T47D (cell line): ENCODE measurements at regions not wholly inside any gene's neighbourhood (a gene's known extent, or its start where the extent isn't known, plus 50 kb on each side); places are given as distances from the start of the nearest gene placed in this dataset.

Experiments used
- DNase-seq, 2 experiments: peaks; one replicate each; pipeline versions ENCODE4 v3.0.0 to v3.0.0-alpha.2; 2011 to 2012; ENCODE audit warnings: low read depth in 1 of 2, low spot score in 1 of 2
- JUND ChIP-seq: IDR thresholded peaks from 2 replicates; pipeline ENCODE4 v1.6.1; 2012; ENCODE audit warnings: low read depth
- in situ Hi-C: cut with HindIII; loops from 2 replicates; pipeline ENCODE4 v1.10.0; 2016; ENCODE audit warnings: low sequenced_read_pairs, low pct_unique_long_range_greater_than_20kb

DNA sequence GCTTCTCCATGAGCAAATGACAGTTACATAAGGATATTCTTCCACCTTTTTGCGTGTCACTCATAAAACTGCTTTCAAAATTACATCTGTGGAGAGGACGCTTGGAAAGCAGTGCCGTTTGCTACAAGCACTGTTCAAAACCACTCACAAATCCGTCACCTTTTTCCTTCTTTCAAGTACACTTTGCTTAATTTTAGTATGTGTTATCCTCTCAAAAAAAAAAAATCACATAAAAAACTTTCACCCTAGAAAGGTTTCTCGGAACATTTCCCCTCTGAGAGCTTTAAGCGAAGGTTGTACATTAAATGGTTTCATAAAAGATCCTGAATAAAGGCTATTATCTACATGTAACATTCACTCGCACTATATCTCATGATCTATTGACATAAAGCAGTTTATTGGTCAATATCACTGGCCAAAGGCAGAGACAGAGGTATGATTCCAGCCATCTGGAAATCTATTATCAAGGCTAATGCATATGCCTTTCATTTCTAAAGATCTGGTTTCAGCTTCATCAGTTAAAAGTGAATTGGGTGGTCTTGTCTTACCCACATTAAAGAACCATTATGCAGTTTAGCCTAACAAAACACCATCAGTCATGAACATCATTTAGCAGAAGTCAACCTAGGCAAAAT is 163.6 kb downstream of the ENC1 start:
- in situ Hi-C loops, result no loop called here
- DNase-seq, result no peak

DNA sequence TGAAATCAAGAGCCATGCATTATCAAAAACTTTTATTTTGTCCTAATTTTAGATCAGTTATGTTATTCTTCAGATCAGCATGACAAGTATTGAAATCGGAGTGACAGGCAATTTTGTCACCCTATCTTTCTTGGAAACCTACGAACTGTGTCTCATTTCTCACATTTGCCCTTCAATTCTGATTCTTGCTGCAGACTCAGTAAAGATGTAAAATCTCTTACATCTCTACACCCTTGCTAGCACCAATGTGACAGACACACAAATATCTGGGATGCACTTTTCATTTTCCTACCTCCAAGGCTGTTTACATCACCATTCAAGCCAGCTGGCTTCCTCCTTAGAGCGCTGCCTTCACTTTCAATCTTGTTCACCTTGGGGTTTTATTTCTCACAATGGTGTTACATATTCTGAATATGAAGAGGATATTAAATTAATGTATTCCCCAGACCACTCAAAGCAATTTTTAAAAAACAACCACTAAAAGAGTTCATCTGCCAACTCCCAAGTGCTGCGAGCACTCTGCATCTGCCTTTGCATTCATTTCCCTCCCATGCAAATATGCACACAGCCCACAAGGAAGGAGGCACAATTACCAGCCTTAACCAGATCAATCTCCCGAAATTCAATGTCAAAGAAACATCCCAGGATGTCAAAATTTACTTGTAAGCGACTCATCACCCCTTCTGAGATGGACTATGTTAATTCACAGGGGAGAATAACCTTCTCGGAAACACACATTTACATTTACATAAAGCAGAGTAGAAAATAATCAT is 164.3 kb downstream of the ENC1 start:
- TF ChIP-seq JUND, result no peak
- in situ Hi-C loops, result no loop called here
- DNase-seq, result no peak

More for the DNA sequence above, 163.6 kb downstream of the ENC1 start:
- TF ChIP-seq JUND, result no peak

DNA sequence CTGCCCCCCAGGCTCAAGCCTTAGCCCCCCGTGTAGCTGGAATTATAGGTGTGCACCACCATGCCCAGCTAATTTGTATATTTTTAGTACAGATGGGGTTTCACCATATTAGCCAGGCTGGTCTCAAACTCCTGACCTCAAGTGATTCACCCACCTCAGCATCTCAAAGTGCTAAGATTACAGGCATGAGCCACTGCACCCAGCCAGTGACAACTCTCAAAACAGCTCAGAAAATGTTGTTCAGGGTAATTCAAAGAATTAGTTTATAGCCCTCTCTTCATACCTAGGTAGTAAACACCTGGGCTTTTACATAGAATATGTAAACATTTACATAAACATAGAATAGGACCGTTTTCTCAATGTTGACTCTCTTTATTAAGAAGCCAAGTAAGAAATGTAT is 168.7 kb downstream of the ENC1 start:
- in situ Hi-C loops, result no loop called here
- DNase-seq, result no peak
- TF ChIP-seq JUND, result no peak

DNA sequence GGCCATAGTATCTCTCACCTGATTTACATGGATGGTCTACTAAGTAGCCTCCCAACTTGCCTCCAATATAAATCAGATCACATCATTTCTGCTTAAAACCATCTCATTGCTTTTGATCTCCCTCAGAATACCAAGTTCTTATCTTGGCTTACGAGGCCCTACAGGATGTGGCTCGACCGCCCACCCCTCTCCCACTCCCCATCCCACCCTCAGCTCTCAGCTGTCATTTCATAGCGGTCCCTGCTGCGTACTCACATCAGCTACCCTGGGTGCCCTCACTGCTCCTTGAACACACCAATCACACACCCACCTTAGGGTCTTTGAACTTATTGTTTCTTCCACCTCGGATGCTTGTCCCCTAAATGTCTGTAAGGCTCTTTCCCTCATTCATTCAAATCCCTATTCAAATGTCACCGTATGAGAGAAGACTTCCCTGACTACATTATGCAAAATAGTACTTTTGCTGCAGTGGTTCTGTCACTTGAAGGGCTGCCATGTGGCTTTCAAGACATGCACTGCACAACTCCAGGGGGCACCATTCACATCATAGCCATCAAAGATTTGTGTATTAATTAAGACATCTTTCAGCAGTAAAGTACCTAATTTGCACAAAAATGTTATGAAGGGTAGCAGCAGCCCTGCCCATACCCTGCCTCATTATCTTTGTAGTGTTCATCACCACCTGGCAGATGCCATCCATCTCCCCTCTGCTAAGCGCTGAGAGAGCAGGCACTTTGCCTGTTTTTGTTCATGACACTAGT is 171.1 kb downstream of the ENC1 start:
- in situ Hi-C loops, result no loop called here
- no peak for DNase-seq
- no peak for TF ChIP-seq JUND

DNA sequence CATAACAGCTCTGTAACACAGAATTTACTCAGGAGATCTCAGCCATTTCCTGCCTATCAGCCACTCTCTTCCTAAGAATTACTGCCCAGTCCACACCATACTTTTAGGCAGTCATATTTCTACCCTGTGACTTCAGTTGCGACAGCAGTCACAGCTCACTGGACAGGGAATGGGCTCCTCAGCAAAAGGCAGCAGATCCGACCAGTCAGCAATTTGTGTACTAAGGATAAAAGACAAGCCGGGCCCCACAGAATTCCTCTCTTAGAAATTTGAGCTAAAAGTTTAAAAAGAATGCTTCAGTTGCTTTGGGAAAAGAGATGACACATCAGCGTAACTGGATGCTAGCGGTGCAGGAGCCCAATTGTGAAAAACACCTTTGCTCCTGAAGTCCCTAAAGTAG is 172.1 kb downstream of the ENC1 start:
- no peak for TF ChIP-seq JUND
- in situ Hi-C loops, result no loop called here
- DNase-seq, result no peak

DNA sequence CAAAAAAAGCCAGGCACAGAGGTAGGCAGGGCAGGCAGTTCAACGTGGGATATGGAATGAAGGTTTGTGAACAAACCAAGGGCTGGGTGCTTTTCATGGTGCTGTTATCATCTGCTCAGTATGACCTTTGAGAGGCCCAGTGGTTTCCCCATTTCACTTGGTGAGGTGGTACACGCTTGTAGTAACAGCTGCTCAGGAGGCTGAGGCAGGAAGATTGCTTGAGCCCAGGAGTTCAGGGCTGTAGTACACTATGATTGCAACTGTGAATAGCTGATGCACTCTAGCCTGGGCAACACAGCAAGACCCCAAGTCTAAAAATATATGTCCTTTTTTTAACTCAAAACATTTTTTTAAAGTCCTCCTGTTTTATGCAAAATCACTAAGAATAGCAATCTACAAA is 174.8 kb downstream of the ENC1 start:
- in situ Hi-C loops, result no loop called here
- no peak for TF ChIP-seq JUND
- no peak for DNase-seq

DNA sequence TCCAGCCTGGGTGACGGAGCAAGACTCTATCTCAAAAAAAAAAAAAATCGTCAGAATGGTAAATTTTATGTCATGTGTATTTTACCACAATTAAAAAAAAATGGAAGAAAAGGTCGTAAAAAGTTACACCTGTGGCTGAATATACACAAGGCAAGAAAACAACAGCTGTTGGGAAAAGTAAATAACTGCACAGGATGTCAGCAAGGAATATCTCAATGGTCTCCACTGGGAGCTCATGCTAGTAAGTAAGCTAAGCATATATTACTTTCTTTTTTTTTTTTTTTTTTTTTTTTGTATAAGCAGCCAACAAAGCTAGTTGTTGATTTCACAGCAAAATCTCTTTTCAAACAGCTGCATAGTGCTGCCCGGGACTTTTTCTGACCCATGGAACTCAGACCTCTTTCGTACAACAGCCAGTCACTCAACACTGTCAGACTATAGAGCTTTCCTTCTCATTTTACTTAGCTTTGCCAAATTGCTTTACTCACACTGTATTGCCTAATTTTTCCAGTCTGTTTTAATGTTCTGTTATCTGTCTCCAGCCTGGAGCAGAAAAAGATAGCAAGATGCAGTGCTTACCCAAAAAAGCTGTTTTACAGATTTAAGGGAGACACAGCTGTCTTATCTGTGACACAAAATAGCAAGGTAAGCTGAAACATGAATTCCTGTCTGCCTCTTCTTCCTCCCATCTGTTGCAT is 175.9 kb downstream of the ENC1 start:
- in situ Hi-C loops, result no loop called here
- DNase-seq, result no peak
- TF ChIP-seq JUND, result no peak

DNA sequence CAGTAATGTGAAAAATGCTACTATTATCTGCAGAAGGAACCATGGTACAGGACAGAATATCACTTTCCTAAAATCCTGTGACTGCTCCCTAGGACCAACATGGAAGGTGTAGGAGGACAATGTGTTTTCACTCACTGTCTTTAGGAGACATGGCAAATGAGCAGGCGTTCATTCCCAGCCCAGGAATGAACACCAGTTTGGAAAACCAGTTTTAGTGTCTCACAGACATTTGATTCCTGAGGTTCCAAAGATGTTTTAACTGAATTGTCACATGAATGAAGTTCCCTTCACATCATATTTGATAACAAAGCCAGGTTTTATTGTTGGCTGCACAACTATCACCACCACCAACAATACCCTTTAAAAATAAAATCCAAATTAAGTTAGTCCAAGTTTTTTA is 178.2 kb downstream of the ENC1 start:
- in situ Hi-C loops, result no loop called here
- DNase-seq, result no peak
- TF ChIP-seq JUND, result no peak

DNA sequence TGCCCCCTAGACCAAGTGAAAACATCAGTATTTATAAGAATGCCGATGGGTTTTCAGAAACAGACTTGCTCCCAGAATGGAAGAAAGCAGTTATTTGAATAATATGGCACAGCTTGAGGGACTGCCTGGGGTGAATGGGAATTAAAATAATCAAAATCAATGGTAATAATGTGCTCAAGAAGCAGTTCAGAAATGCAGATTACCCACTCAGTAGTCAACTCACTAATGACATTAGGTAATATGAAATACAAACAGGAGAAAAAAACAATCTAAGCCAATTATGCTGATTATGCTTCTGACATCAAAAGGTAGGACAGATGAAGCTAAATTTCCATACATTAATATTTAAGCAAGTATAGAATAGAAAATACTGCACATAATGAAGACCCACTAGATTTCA is 179.3 kb downstream of the ENC1 start:
- in situ Hi-C loops, result no loop called here
- DNase-seq, result no peak
- TF ChIP-seq JUND, result no peak

DNA sequence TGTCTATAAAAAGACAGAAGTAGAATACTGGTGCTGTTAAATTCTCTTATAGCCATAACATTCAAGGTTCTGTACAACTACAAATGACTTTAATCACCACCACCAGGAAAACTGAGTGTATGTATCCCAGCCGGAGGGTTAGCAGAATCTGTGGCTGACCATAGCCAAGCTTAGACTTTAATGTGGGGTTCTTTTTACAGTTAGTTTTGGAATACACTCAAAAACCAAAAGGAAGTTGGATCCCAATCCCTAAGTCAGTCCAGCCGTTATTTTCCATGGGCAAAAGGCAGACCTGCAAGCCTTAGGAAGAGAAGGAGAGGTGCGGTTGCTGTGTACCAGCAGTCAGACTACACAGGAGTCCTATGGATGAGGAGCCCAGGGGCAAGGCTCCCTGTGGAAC is 179.8 kb downstream of the ENC1 start:
- DNase-seq, result no peak
- in situ Hi-C loops, result no loop called here
- TF ChIP-seq JUND, result no peak

DNA sequence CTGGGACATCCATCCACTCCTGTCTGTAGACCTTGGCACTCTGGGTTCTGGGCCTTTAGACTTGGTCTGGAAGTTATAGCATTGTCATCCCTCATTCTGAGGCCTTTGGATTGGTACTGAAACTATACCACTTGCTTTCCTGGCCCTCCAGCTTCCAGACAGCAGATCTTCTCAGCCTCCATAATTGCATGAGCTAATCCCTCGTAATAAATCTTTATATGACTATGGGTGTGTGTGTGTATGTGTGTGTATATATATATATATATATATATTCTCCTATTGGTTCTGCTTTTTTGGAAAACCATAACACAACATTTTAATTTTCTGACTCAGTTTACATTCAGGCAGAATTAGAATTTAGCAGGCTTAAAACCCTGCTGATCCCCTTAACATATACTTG is 180.5 kb downstream of the ENC1 start:
- in situ Hi-C loops, result no loop called here
- no peak for DNase-seq
- TF ChIP-seq JUND, result no peak

DNA sequence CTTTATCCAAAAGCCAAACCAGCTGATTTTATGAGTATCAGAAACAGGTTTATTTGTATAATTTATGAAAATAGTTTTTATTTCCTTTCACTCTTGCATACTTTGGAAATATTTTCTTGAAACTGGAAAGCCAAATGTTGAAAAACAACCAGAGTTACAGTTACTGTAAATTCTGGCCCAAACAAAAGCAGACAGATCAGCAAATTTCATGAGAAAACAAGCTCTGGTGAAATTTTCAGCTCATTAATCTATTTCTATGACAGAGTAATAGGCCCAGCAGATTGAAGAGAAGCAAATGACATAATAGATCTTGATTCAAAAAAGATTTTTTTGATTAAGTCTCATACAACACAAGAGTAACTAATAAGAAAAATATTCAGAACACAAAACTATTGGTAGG is 182.7 kb downstream of the ENC1 start:
- no peak for DNase-seq
- TF ChIP-seq JUND, result no peak
- in situ Hi-C loops, result no loop called here

DNA sequence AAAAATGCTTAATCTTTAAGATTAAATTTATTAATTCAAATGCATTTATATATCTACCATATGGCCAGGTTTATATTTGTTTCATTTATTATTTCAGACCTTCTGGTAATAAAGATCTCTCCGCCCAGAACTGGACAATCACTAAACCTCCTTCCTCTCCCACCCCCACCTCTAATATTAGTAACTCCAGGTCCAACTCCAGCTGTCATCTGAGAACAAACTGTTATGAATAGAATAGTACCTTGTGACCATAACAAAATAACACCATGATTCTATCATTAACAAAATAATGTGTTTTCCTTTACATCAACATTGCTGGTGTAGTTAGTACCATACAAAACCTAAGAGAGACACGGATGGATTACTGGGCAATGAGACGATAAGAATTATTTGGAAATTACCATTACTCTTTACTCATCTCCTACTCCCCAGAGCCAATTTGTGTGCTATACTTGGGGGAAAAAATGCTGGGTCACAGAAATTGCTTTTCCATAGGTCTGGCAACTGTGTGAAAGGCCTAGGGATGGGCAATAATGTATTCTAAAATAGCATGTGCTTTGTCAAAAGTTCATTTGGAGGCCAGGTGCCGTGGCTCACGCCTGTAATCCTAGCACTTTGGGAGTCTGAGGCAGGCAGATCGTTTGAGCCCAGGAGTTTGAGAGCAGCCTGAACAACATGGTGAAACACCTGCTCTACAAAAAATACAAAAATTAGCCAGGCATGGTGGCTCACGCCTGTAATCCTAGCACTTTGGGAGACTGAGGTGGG is 186.1 kb downstream of the ENC1 start:
- no peak for DNase-seq
- no peak for TF ChIP-seq JUND
- in situ Hi-C loops, result no loop called here
